ENCODE measurements at regions not wholly inside any gene's neighbourhood (a gene's known extent, or its start where the extent isn't known, plus 50 kb on each side); places are given as distances from the start of the nearest gene placed in this dataset.

GRCh38 chr7:26612742-26613141 is 251.6 kb downstream of the SKAP2 start:
- TF ChIP-seq POLR2A (IDR thresholded peaks at IDR 0.05): no peak
- TF ChIP-seq CTCF (IDR thresholded peaks at IDR 0.05): no peak

Measured in Peyer's patch (tissue), 4 donors.